Liver (tissue), 8 donors: ENCODE measurements at regions not wholly inside any gene's neighbourhood (a gene's known extent, or its start where the extent isn't known, plus 50 kb on each side); places are given as distances from the start of the nearest gene placed in this dataset.

Source experiments
- DNase-seq: peaks from one replicate; pipeline ENCODE4 v3.0.0-alpha.2; 2017; ENCODE audit warnings: low spot score
- H3K27ac ChIP-seq, 2 donors: one replicate each; pipeline ENCODE4 v1.7.0; 2013; ENCODE audit warnings: inconsistent platforms in 2 of 2, low read length in 2 of 2, control low read depth in 1 of 2, low read depth in 1 of 2, mild to moderate bottlenecking in 1 of 2
- H3K27me3 ChIP-seq, 4 donors: one replicate each; pipeline versions ENCODE4 v1.6.1 to v1.7.0; 2013; ENCODE audit warnings: low read length in 3 of 4, inconsistent platforms in 1 of 4, mild to moderate bottlenecking in 1 of 4, moderate library complexity in 1 of 4; ENCODE audit not compliant: control insufficient read depth in 4 of 4, insufficient read depth in 4 of 4
- H3K36me3 ChIP-seq, 4 donors: one replicate each; pipeline versions ENCODE4 v1.6.1 to v1.7.0; 2013; ENCODE audit warnings: low read length in 3 of 4, mild to moderate bottlenecking in 3 of 4, low read depth in 1 of 4, moderate library complexity in 1 of 4; ENCODE audit not compliant: control insufficient read depth in 4 of 4, insufficient read depth in 3 of 4
- H3K4me1 ChIP-seq, 4 donors: one replicate each; pipeline versions ENCODE4 v1.6.1 to v1.7.0; 2013; ENCODE audit warnings: low read length in 3 of 4, mild to moderate bottlenecking in 3 of 4, moderate library complexity in 1 of 4; ENCODE audit not compliant: control insufficient read depth in 4 of 4, insufficient read depth in 4 of 4
- H3K4me3 ChIP-seq, 3 donors: one replicate each; pipeline versions ENCODE4 v1.6.1 to v1.7.0; 2013; ENCODE audit warnings: low read length in 3 of 3, control low read depth in 1 of 3, low read depth in 1 of 3, mild to moderate bottlenecking in 1 of 3
- H3K9ac ChIP-seq, 2 donors: one replicate each; pipeline ENCODE4 v1.7.0; 2013; ENCODE audit warnings: low read length in 2 of 2, mild to moderate bottlenecking in 2 of 2, moderate library complexity in 2 of 2, control low read depth in 1 of 2, low read depth in 1 of 2
- H3K9me3 ChIP-seq, 4 donors: one replicate each; pipeline versions ENCODE4 v1.6.1 to v1.7.0; 2013; ENCODE audit warnings: low read length in 3 of 4; ENCODE audit not compliant: control insufficient read depth in 4 of 4
- ATF3 ChIP-seq: IDR thresholded peaks from 2 replicates; pipeline ENCODE4 v1.6.1; 2016; ENCODE audit warnings: antibody characterized with exemption
- CTCF ChIP-seq: fragments of 150-350 bp; IDR thresholded peaks from 2 replicates; pipeline ENCODE4 v1.5.1; 2017; ENCODE audit warnings: improper control_type of control experiment, low read depth, low read length; ENCODE audit not compliant: missing input control
- EGR1 ChIP-seq, 2 donors: IDR thresholded peaks; 2 replicates each; pipeline ENCODE4 v1.6.1; 2016 to 2018; ENCODE audit warnings: antibody characterized with exemption in 2 of 2, low read depth in 2 of 2
- FOXA1 ChIP-seq: IDR thresholded peaks from 2 replicates; pipeline ENCODE4 v1.6.1; 2016; ENCODE audit warnings: antibody characterized with exemption
- FOXA2 ChIP-seq: IDR thresholded peaks from 2 replicates; pipeline ENCODE4 v1.6.1; 2016; ENCODE audit warnings: antibody characterized with exemption
- GABPA ChIP-seq, 2 donors: IDR thresholded peaks in 1 of 2; conservative IDR thresholded peaks in 1 of 2; 2 replicates each; pipeline ENCODE4 v1.6.1; 2016; ENCODE audit warnings: antibody characterized with exemption in 2 of 2, mild to moderate bottlenecking in 1 of 2, moderate library complexity in 1 of 2
- HNF4A ChIP-seq, 2 donors: conservative IDR thresholded peaks; 2 replicates each; pipeline ENCODE4 v1.6.1; 2016; ENCODE audit warnings: antibody characterized with exemption in 2 of 2, mild to moderate bottlenecking in 2 of 2
- HNF4G ChIP-seq: IDR thresholded peaks from 2 replicates; pipeline ENCODE4 v1.6.1; 2016; ENCODE audit warnings: antibody characterized with exemption
- JUND ChIP-seq, 2 donors: IDR thresholded peaks; 2 replicates each; pipeline ENCODE4 v1.6.1; 2016; ENCODE audit warnings: antibody characterized with exemption in 2 of 2
- NR2F2 ChIP-seq: IDR thresholded peaks from 2 replicates; pipeline ENCODE4 v1.6.1; 2016; ENCODE audit warnings: antibody characterized with exemption
- RAD21 ChIP-seq, 2 donors: IDR thresholded peaks; 2 replicates each; pipeline ENCODE4 v1.6.1; 2016; ENCODE audit warnings: antibody characterized with exemption in 2 of 2, mild to moderate bottlenecking in 2 of 2
- SP1 ChIP-seq: IDR thresholded peaks from 2 replicates; pipeline ENCODE4 v1.6.1; 2018; ENCODE audit warnings: antibody characterized with exemption, mild to moderate bottlenecking
- TAF1 ChIP-seq: conservative IDR thresholded peaks from 2 replicates; pipeline ENCODE4 v1.6.1; 2016; ENCODE audit warnings: antibody characterized with exemption, mild to moderate bottlenecking
- YY1 ChIP-seq: IDR thresholded peaks from 2 replicates; pipeline ENCODE4 v1.6.1; 2016; ENCODE audit warnings: antibody characterized with exemption, mild to moderate bottlenecking
- WGBS: extraction: QIAGEN DNeasy Blood & Tissue Kit; methylation state at CpG from one replicate; pipeline ENCODE4 v1.1.7; 2013; 5-methylcytosine and 5-hydroxymethylcytosine counted together
- donor health status: healthy.
- donor health status: healthy.
- donor health status: healthy.
- donor health status: healthy.
- donor health status: healthy.

- H3K27ac ChIP-seq = no peak overlapping the region
- H3K27me3 ChIP-seq = peaks cover 0 to 7% (median 0%) of the 10 kb centered on the region in 4 donors
- no peak for DNase-seq
- H3K36me3 ChIP-seq = no peaks in the 10 kb centered on the region
- no peak overlapping the region for H3K4me3 ChIP-seq
- no peaks in the 10 kb centered on the region for H3K4me1 ChIP-seq
- TF ChIP-seq HNF4G (no peak), TAF1 (no peak), GABPA (IDR thresholded peaks at IDR 0.05 in 1 of 2, conservative IDR thresholded peaks at IDR 0.05 in 1 of 2) (no peak), NR2F2 (no peak), HNF4A (conservative IDR thresholded peaks at IDR 0.05) (no peak), RAD21 (IDR thresholded peaks at IDR 0.05) (no peak), YY1 (no peak), FOXA2 (no peak)
- no peak overlapping the region for H3K9ac ChIP-seq
- H3K9me3 ChIP-seq = peaks cover 0 to 2% (median 0%) of the 10 kb centered on the region in 4 donors
- WGBS = 38% methylated on average over 5 of the region's 5 CpGs
These were observed 155.4 kb upstream of the FRG1 start for GRCh38 chr4:189785257-189785656.

DNA sequence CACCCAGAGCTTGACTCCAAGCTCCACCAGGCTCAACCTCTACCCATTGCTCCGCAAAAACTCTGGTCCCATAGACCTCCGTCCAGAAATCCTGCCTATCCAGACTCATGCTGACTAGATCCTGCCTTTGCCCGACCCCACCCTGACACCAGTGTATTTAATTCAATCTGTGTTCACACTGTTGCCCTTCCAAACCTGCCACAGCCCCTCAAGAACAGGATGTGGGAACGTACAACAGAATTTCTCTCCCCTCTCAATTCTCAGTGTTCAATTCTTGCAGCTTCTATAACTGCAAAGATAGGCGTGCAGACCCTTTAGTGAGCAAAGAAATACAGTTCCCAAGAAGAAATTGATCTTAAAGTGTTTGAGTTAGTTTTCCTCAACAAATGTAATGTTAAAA lies 154.2 kb upstream of the FRG1 start:
- Histone ChIP-seq H3K36me3 (no peaks in the 10 kb centered on the region), H3K9me3 (peaks cover 0 to 2% (median 0%) of the 10 kb centered on the region in 4 donors), H3K27ac (no peak overlapping the region), H3K4me1 (no peaks in the 10 kb centered on the region), H3K27me3 (peaks cover 0 to 4% (median 0%) of the 10 kb centered on the region in 4 donors), H3K9ac (no peak overlapping the region), H3K4me3 (no peak overlapping the region)
- no peak for DNase-seq
- TF ChIP-seq JUND (IDR thresholded peaks at IDR 0.05) = no peak
- WGBS = 79% methylated on average over 5 of the region's 5 CpGs

GRCh38 chr4:189787216-189788031 lies 153.2 kb upstream of the FRG1 start:
- no peak overlapping the region for H3K4me3 ChIP-seq
- H3K9me3 ChIP-seq = no peaks in the 10 kb centered on the region
- H3K4me1 ChIP-seq = no peaks in the 10 kb centered on the region
- no peak overlapping the region for H3K9ac ChIP-seq
- 79% methylated on average over 19 of the region's 19 CpGs for WGBS
- H3K27me3 ChIP-seq = peaks cover 0 to 4% (median 0%) of the 10 kb centered on the region in 4 donors
- TF ChIP-seq EGR1 (IDR thresholded peaks at IDR 0.05; ENCODE audit: low read depth in 2 of 2) (no peak), HNF4G (no peak)
- no peak overlapping the region for H3K27ac ChIP-seq
- no peaks in the 10 kb centered on the region for H3K36me3 ChIP-seq
- DNase-seq = no peak

DNA sequence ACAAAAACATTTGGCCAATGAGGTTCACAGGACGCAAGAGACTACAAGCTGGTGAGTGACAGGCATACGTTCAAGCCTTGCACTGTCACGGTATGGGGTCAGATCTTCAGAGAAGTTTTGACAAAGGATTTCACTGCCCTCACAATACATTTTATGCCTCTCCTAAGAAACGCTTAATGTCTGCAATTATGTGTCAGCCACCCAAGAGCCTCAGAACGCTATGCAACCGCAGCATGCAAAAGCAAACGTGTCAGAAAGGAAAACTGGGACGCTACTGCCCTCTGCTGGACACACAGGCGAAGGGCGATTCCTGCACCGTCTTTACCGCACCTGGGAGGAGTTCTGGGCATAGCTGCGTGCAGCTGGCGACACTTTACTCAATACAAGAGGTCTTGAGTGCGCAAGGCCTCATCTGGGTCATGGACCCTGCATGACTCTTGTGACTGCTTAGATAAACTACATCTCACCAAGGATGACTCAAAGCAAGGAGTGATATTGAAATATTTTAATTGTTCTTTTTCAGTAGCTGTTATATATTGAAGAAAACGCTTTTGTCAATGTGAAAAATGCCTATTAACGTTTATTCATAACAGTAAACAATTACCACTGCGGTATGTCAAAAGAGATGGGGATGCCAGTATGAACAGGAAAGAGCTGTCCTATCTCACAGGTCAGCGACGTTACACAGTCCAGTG lies 147.6 kb upstream of the FRG1 start:
- Histone ChIP-seq H3K27me3 (peaks cover 0 to 8% (median 0%) of the 10 kb centered on the region in 4 donors), H3K4me1 (peaks cover 0 to 7% (median 2%) of the 10 kb centered on the region in 4 donors), H3K9me3 (no peaks in the 10 kb centered on the region), H3K9ac (no peak overlapping the region), H3K27ac (no peak overlapping the region), H3K4me3 (no peak overlapping the region), H3K36me3 (no peaks in the 10 kb centered on the region)
- TF ChIP-seq SP1 = no peak
- peak; percentile 93 for TF ChIP-seq CTCF
- TF ChIP-seq RAD21 (IDR thresholded peaks at IDR 0.05) = peak; percentile 89 to 95
- TF ChIP-seq NR2F2 = no peak
- TF ChIP-seq ATF3 = no peak
- no peak for TF ChIP-seq JUND (IDR thresholded peaks at IDR 0.05)
- no peak for TF ChIP-seq TAF1
- TF ChIP-seq FOXA1 = no peak
- peak; percentile 80 for DNase-seq
- 23% methylated on average over 20 of the region's 20 CpGs for WGBS
